ENCODE measurements at regions not wholly inside any gene's neighbourhood (a gene's known extent, or its start where the extent isn't known, plus 50 kb on each side); places are given as distances from the start of the nearest gene placed in this dataset.
"Not testable (repeated sequence)": the region's sequence is repeated elsewhere in the genome, so short reads cannot be mapped to it uniquely, and the experiment has no call there.

GRCh38 chr22:49457146-49457545 is 370.5 kb downstream of the BRD1 start:
- intact Hi-C loops (cut with DNase I; ENCODE audit: low total_unique reads), result no loop called here
- H3K4me3 ChIP-seq, result no peak overlapping the region
- no peak overlapping the region for H3K27ac ChIP-seq
- no peaks in the 10 kb centered on the region for H3K9me3 ChIP-seq
- H3K36me3 ChIP-seq, result no peaks in the 10 kb centered on the region
- no peaks in the 10 kb centered on the region for H3K4me1 ChIP-seq
- DNase-seq, result no peak
- peaks cover 0 to 73% (median 0%) of the 10 kb centered on the region in 3 donors for H3K27me3 ChIP-seq
- WGBS, 5 donors, result 35 to 46% (median 38%) methylated on average over 17 of the region's 17 CpGs
- TF ChIP-seq EP300 (IDR thresholded peaks at IDR 0.05), result no peak
- no peak for TF ChIP-seq POLR2AphosphoS5 (IDR thresholded peaks at IDR 0.05)
- TF ChIP-seq POLR2A (IDR thresholded peaks at IDR 0.05), result no peak
- TF ChIP-seq CTCF (IDR thresholded peaks at IDR 0.05), result no peak

- no peak for DNase-seq
- WGBS, 5 donors, result 59 to 70% (median 66%) methylated on average over 11 of the region's 11 CpGs
- Histone ChIP-seq H3K4me3 (no peak overlapping the region), H3K9me3 (no peaks in the 10 kb centered on the region), H3K27me3 (peaks cover 0 to 74% (median 4%) of the 10 kb centered on the region in 3 donors), H3K27ac (no peak overlapping the region), H3K4me1 (no peaks in the 10 kb centered on the region), H3K36me3 (no peaks in the 10 kb centered on the region)
- intact Hi-C loops (cut with DNase I; ENCODE audit: low total_unique reads), result no loop called here
- TF ChIP-seq POLR2AphosphoS5 (IDR thresholded peaks at IDR 0.05), result no peak
- TF ChIP-seq CTCF (IDR thresholded peaks at IDR 0.05), result no peak
- no peak for TF ChIP-seq POLR2A (IDR thresholded peaks at IDR 0.05)
- no peak for TF ChIP-seq EP300 (IDR thresholded peaks at IDR 0.05)
These were observed 372.1 kb downstream of the BRD1 start for GRCh38 chr22:49455595-49455994.

GRCh38 chr22:49454726-49455125 is 372.9 kb downstream of the BRD1 start:
- TF ChIP-seq POLR2A (IDR thresholded peaks at IDR 0.05), result no peak
- no peak for TF ChIP-seq CTCF (IDR thresholded peaks at IDR 0.05)
- no peak for TF ChIP-seq POLR2AphosphoS5 (IDR thresholded peaks at IDR 0.05)
- TF ChIP-seq EP300 (IDR thresholded peaks at IDR 0.05), result no peak
- H3K27ac ChIP-seq, result no peak overlapping the region
- DNase-seq, result no peak
- no peaks in the 10 kb centered on the region for H3K4me1 ChIP-seq
- H3K4me3 ChIP-seq, result no peak overlapping the region
- peaks cover 3 to 75% (median 4%) of the 10 kb centered on the region in 3 donors for H3K27me3 ChIP-seq
- H3K36me3 ChIP-seq, result no peaks in the 10 kb centered on the region
- intact Hi-C loops (cut with DNase I; ENCODE audit: low total_unique reads), result no loop called here
- no peaks in the 10 kb centered on the region for H3K9me3 ChIP-seq
- 69 to 87% (median 80%) methylated on average over 4 to 7 of the region's 7 CpGs for WGBS, 5 donors

GRCh38 chr22:49453771-49454170 is 373.9 kb downstream of the BRD1 start:
- Histone ChIP-seq H3K27me3 (peaks cover 4 to 78% (median 8%) of the 10 kb centered on the region in 3 donors), H3K27ac (no peak overlapping the region), H3K4me3 (no peak overlapping the region), H3K36me3 (no peaks in the 10 kb centered on the region), H3K9me3 (no peaks in the 10 kb centered on the region), H3K4me1 (no peaks in the 10 kb centered on the region)
- TF ChIP-seq POLR2A (IDR thresholded peaks at IDR 0.05), result no peak
- no peak for TF ChIP-seq CTCF (IDR thresholded peaks at IDR 0.05)
- TF ChIP-seq EP300 (IDR thresholded peaks at IDR 0.05), result no peak
- TF ChIP-seq POLR2AphosphoS5 (IDR thresholded peaks at IDR 0.05), result no peak
- intact Hi-C loops (cut with DNase I; ENCODE audit: low total_unique reads), result no loop called here
- DNase-seq, result no peak
- WGBS, 5 donors, result 75 to 83% (median 81%) methylated on average over 14 to 15 of the region's 15 CpGs

- 76 to 90% (median 84%) methylated on average over 1 of the region's 1 CpG for WGBS, 5 donors
- H3K27ac ChIP-seq; DNase-seq; H3K4me3 ChIP-seq; H3K9me3 ChIP-seq; H3K4me1 ChIP-seq; H3K36me3 ChIP-seq; intact Hi-C loops (cut with DNase I; ENCODE audit: low total_unique reads): not testable (repeated sequence)
- H3K27me3 ChIP-seq, result peaks cover 4 to 78% (median 10%) of the 10 kb centered on the region in 3 donors
These were observed 374.7 kb downstream of the BRD1 start for GRCh38 chr22:49453019-49453418.
